Hepatocyte (in vitro differentiated cells): ENCODE measurements at regions not wholly inside any gene's neighbourhood (a gene's known extent, or its start where the extent isn't known, plus 50 kb on each side); places are given as distances from the start of the nearest gene placed in this dataset.

Source experiments
- EZH2 ChIP-seq: fragments of 200-600 bp; sonication (generic); IDR thresholded peaks from 2 replicates; pipeline ENCODE4 v1.6.1; 2016; ENCODE audit warnings: antibody characterized with exemption, mild to moderate bottlenecking, borderline replicate concordance
- EZH2phosphoT487 ChIP-seq: fragments of 200-600 bp; sonication (generic); IDR thresholded peaks from one replicate; pipeline ENCODE4 v1.6.1; 2018; ENCODE audit warnings: antibody characterized with exemption, mild to moderate bottlenecking, low read depth, moderate library complexity; ENCODE audit not compliant: unreplicated experiment, severe bottlenecking
- TF ChIP-seq, protein P1 (sequence below): fragments of 200-600 bp; sonication (generic); IDR thresholded peaks from 2 replicates; pipeline ENCODE4 v1.5.1; 2016; ENCODE audit warnings: antibody characterized with exemption, mild to moderate bottlenecking; ENCODE audit not compliant: poor library complexity

GRCh38 chr12:87092421-87092820 is 836.2 kb upstream of the MGAT4C start:
- no peak for TF ChIP-seq EZH2
- TF ChIP-seq, protein P1, sequence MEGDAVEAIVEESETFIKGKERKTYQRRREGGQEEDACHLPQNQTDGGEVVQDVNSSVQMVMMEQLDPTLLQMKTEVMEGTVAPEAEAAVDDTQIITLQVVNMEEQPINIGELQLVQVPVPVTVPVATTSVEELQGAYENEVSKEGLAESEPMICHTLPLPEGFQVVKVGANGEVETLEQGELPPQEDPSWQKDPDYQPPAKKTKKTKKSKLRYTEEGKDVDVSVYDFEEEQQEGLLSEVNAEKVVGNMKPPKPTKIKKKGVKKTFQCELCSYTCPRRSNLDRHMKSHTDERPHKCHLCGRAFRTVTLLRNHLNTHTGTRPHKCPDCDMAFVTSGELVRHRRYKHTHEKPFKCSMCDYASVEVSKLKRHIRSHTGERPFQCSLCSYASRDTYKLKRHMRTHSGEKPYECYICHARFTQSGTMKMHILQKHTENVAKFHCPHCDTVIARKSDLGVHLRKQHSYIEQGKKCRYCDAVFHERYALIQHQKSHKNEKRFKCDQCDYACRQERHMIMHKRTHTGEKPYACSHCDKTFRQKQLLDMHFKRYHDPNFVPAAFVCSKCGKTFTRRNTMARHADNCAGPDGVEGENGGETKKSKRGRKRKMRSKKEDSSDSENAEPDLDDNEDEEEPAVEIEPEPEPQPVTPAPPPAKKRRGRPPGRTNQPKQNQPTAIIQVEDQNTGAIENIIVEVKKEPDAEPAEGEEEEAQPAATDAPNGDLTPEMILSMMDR, result no peak
- no peak for TF ChIP-seq EZH2phosphoT487
